ENCODE measurements at regions not wholly inside any gene's neighbourhood (a gene's known extent, or its start where the extent isn't known, plus 50 kb on each side); places are given as distances from the start of the nearest gene placed in this dataset.
A peak's percentile ranks its signal among the peaks of the same experiment; 100 is the strongest.
"Not testable (repeated sequence)": the region's sequence is repeated elsewhere in the genome, so short reads cannot be mapped to it uniquely, and the experiment has no call there.

- DNase-seq: no peak
Measured at GRCh38 chr2:199216253-199216652, 241.5 kb downstream of the SATB2 start.

- DNase-seq: no peak
Measured at GRCh38 chr2:199207011-199207410, 250.7 kb downstream of the SATB2 start.

GRCh38 chr2:199206536-199206935 lies 251.2 kb downstream of the SATB2 start:
- DNase-seq: peak; percentile 21 to 74

- no peak for DNase-seq
Measured at GRCh38 chr2:199202964-199203363, 254.8 kb downstream of the SATB2 start.

GRCh38 chr2:199201539-199201938 lies 256.2 kb downstream of the SATB2 start:
- no peak for DNase-seq

- DNase-seq: no peak
Measured at GRCh38 chr2:199199797-199200196, 257.9 kb downstream of the SATB2 start.

- no peak for DNase-seq
Measured at GRCh38 chr2:199197448-199197847, 260.3 kb downstream of the SATB2 start.

- DNase-seq: no peak
Measured at GRCh38 chr2:199196686-199197085, 261.1 kb downstream of the SATB2 start.

- DNase-seq: no peak
Measured at GRCh38 chr2:199195927-199196502, 261.7 kb downstream of the SATB2 start.

- no peak for DNase-seq
Measured at GRCh38 chr2:199191461-199191860, 266.3 kb downstream of the SATB2 start.

- DNase-seq: no peak
Measured at GRCh38 chr2:199189229-199189628, 268.5 kb downstream of the SATB2 start.

GRCh38 chr2:199186301-199186751 lies 271.4 kb downstream of the SATB2 start:
- no peak for DNase-seq

GRCh38 chr2:199185174-199185573 lies 272.6 kb downstream of the SATB2 start:
- not testable (repeated sequence) for DNase-seq

- peak in 1 of 2 experiments; percentile 81 for DNase-seq
Measured at GRCh38 chr2:199163613-199164458, 293.9 kb downstream of the SATB2 start.

- DNase-seq: no peak
Measured at GRCh38 chr2:199160677-199161465, 296.9 kb downstream of the SATB2 start.

GRCh38 chr2:199160081-199160480 lies 297.7 kb downstream of the SATB2 start:
- no peak for DNase-seq

- no peak for DNase-seq
Measured at GRCh38 chr2:199148076-199148845, 309.5 kb downstream of the SATB2 start.

GRCh38 chr2:199147216-199147615 lies 310.5 kb downstream of the SATB2 start:
- peak; percentile 63 to 88 for DNase-seq

GRCh38 chr2:199144546-199144945 lies 313.2 kb downstream of the SATB2 start:
- DNase-seq: no peak

GRCh38 chr2:199144036-199144435 lies 313.7 kb downstream of the SATB2 start:
- DNase-seq: no peak

- no peak for DNase-seq
Measured at GRCh38 chr2:199136681-199137080, 321.1 kb downstream of the SATB2 start.

GRCh38 chr2:199136242-199136641 lies 321.5 kb downstream of the SATB2 start:
- no peak for DNase-seq

- DNase-seq: no peak
Measured at GRCh38 chr2:199131876-199132275, 325.9 kb downstream of the SATB2 start.

Measured in NCI-H524 (cell line).